ENCODE measurements at regions not wholly inside any gene's neighbourhood (a gene's known extent, or its start where the extent isn't known, plus 50 kb on each side); places are given as distances from the start of the nearest gene placed in this dataset.

DNA sequence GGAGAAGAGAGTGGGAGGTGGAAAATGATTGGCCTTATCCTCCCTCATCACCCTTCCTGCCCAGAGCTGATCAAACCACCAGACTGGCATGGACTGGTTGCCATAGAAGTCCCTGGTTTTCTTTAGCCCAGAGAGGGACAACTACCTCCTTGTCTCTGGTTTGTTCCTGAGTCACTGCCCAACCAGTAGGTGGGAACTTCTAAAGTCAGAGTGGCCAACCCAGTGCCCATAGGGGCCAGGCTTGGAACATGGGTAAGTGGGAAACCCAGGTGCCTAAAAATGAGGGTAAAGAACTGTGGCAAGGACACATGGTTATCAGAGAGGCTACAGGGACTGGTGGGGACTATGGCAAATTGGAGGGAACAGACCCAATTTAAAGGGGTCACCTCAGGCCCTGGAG is 63.8 kb downstream of the FAM241B start:
- TF ChIP-seq, protein P1, sequence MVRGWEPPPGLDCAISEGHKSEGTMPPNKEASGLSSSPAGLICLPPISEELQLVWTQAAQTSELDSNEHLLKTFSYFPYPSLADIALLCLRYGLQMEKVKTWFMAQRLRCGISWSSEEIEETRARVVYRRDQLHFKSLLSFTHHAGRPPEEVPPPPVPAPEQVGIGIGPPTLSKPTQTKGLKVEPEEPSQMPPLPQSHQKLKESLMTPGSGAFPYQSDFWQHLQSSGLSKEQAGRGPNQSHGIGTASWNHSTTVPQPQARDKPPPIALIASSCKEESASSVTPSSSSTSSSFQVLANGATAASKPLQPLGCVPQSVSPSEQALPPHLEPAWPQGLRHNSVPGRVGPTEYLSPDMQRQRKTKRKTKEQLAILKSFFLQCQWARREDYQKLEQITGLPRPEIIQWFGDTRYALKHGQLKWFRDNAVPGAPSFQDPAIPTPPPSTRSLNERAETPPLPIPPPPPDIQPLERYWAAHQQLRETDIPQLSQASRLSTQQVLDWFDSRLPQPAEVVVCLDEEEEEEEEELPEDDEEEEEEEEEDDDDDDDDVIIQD (CRISPR knock-in tag; IDR thresholded peaks at IDR 0.05; ENCODE audit: low read depth): no peak
- no peaks in the 10 kb centered on the region for H3K79me2 ChIP-seq (ENCODE audit: insufficient read depth, low read length)
- H3K9me3 ChIP-seq (ENCODE audit: low read length): no peaks in the 10 kb centered on the region
- H3K27ac ChIP-seq (ENCODE audit: extremely low read length, insufficient read depth, low read length): no peak overlapping the region
- ATAC-seq (no peak), DNase-seq (ENCODE audit: low spot score) (no peak), FAIRE-seq (no peak)
- H3K4me3 ChIP-seq (replicated peaks in 1 of 3; ENCODE audit: insufficient read depth in 1 of 3, low read depth in 2 of 3, low read length in 3 of 3): no peak overlapping the region
- POLR2A ChIA-PET: no interaction called here
- H3K4me1 ChIP-seq (ENCODE audit: insufficient read depth, low read length): no peaks in the 10 kb centered on the region
- H3K9ac ChIP-seq (ENCODE audit: insufficient read depth, low read depth, low read length): no peak overlapping the region
- BruUV-seq (replicated peaks): no TSS peak
- intact Hi-C loops (cut with micrococcal nuclease; ENCODE audit: unreplicated experiment) (no loop called here), in situ Hi-C loops (cut with HindIII; ENCODE audit: extremely low pct_ligation_motif_present, low pct_unique_long_range_greater_than_20kb) (no loop called here)
- H3K36me3 ChIP-seq (replicated peaks in 1 of 2; ENCODE audit: control insufficient read depth in 1 of 2, insufficient read depth in 2 of 2, low read length in 2 of 2): no peaks in the 10 kb centered on the region
- no peak overlapping the region for H3K4me2 ChIP-seq (ENCODE audit: low read depth, low read length)
- no peak overlapping the region for H2AFZ ChIP-seq (ENCODE audit: low read length)
- no peaks in the 10 kb centered on the region for H4K20me1 ChIP-seq (ENCODE audit: insufficient read depth, low read length)
- H3K27me3 ChIP-seq (ENCODE audit: control insufficient read depth in 1 of 2, insufficient read depth in 2 of 2, low read length in 2 of 2): no peaks in the 10 kb centered on the region; a peak in 1 of 5 replicates
- CTCF ChIA-PET (ENCODE audit: low intra/inter-chr PET ratio, low total read pairs): no interaction called here

DNA sequence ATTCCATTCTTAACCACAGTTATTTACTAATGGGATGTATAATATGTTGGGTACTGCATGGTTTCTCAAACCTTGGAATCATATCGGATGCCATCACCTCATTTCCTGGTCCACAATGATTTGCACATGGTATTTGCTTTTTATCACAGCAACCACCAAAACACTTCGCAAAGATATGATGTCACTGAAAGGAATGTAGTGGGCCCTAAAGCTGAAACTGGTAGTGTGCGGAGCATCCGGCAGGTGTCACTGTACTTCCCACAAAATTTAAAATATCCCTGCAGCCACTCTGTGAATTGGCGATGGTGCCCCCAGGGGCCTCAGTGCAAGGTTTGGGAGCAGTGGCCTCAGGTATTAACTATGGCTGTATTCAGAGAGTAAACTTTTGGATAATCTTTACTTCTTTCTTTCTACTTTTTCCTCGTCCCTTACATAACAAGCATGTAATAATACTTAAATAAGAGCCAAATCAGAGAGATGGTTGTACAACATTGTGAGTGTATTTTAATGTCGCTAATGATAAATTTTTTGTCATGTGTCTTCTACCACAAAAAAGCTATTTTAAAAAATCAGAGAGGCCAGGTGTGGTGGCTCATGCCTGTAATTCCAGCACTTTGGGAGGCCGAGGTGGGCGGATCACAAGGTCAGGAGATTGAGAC is 66.2 kb downstream of the FAM241B start:
- no peak overlapping the region for H2AFZ ChIP-seq (ENCODE audit: low read length)
- FAIRE-seq (peak; percentile 86), ATAC-seq (peak; percentile 90), DNase-seq (ENCODE audit: low spot score) (peak; percentile 70)
- H3K4me1 ChIP-seq (ENCODE audit: insufficient read depth, low read length): no peaks in the 10 kb centered on the region
- in situ Hi-C loops (cut with HindIII; ENCODE audit: extremely low pct_ligation_motif_present, low pct_unique_long_range_greater_than_20kb): no loop called here
- no peak overlapping the region for H3K4me2 ChIP-seq (ENCODE audit: low read depth, low read length)
- H3K4me3 ChIP-seq (replicated peaks in 1 of 3; ENCODE audit: insufficient read depth in 1 of 3, low read depth in 2 of 3, low read length in 3 of 3): no peak overlapping the region
- ChIA-PET POLR2A (no interaction called here), CTCF (ENCODE audit: low intra/inter-chr PET ratio, low total read pairs) (interaction anchor here (1.2 to 1.9 kb wide), 3 partner anchors 21 to 219 kb away, joined by 5 to 11 read pairs (median 5); no protein-coding TSS in a partner anchor)
- no peaks in the 10 kb centered on the region for H3K36me3 ChIP-seq (replicated peaks in 1 of 2; ENCODE audit: control insufficient read depth in 1 of 2, insufficient read depth in 2 of 2, low read length in 2 of 2)
- 26% methylated on average over 9 of the region's 9 CpGs for WGBS (ENCODE audit: low lambda C conversion rate)
- H3K79me2 ChIP-seq (ENCODE audit: insufficient read depth, low read length): no peaks in the 10 kb centered on the region
- no peak overlapping the region for H3K27ac ChIP-seq (ENCODE audit: extremely low read length, insufficient read depth, low read length)
- no peaks in the 10 kb centered on the region for H4K20me1 ChIP-seq (ENCODE audit: insufficient read depth, low read length)
- intact Hi-C loops (cut with micrococcal nuclease; ENCODE audit: unreplicated experiment): loop anchor here (1.0 kb wide), 1 partner anchor 21 kb away; no protein-coding TSS in a partner anchor
- no peaks in the 10 kb centered on the region; a peak in 1 of 5 replicates for H3K27me3 ChIP-seq (ENCODE audit: control insufficient read depth in 1 of 2, insufficient read depth in 2 of 2, low read length in 2 of 2)
- no peak overlapping the region for H3K9ac ChIP-seq (ENCODE audit: insufficient read depth, low read depth, low read length)
- no TSS peak for BruUV-seq (replicated peaks)
- no peaks in the 10 kb centered on the region for H3K9me3 ChIP-seq (ENCODE audit: low read length)
- no peak for TF ChIP-seq KAT7 (CRISPR knock-in tag; IDR thresholded peaks at IDR 0.05; ENCODE audit: borderline replicate concordance)
- TF ChIP-seq RAD21 (CRISPR knock-in tag; IDR thresholded peaks at IDR 0.05): 0 out of 2 replicates have a peak, but pooled peaks have one; percentile 12
- TF ChIP-seq CBFB (CRISPR knock-in tag; IDR thresholded peaks at IDR 0.05): no peak
- TF ChIP-seq, protein P2, sequence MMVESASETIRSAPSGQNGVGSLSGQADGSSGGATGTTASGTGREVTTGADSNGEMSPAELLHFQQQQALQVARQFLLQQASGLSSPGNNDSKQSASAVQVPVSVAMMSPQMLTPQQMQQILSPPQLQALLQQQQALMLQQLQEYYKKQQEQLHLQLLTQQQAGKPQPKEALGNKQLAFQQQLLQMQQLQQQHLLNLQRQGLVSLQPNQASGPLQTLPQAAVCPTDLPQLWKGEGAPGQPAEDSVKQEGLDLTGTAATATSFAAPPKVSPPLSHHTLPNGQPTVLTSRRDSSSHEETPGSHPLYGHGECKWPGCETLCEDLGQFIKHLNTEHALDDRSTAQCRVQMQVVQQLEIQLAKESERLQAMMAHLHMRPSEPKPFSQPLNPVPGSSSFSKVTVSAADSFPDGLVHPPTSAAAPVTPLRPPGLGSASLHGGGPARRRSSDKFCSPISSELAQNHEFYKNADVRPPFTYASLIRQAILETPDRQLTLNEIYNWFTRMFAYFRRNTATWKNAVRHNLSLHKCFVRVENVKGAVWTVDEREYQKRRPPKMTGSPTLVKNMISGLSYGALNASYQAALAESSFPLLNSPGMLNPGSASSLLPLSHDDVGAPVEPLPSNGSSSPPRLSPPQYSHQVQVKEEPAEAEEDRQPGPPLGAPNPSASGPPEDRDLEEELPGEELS (CRISPR knock-in tag; IDR thresholded peaks at IDR 0.05): no peak
- TF ChIP-seq, protein P3, sequence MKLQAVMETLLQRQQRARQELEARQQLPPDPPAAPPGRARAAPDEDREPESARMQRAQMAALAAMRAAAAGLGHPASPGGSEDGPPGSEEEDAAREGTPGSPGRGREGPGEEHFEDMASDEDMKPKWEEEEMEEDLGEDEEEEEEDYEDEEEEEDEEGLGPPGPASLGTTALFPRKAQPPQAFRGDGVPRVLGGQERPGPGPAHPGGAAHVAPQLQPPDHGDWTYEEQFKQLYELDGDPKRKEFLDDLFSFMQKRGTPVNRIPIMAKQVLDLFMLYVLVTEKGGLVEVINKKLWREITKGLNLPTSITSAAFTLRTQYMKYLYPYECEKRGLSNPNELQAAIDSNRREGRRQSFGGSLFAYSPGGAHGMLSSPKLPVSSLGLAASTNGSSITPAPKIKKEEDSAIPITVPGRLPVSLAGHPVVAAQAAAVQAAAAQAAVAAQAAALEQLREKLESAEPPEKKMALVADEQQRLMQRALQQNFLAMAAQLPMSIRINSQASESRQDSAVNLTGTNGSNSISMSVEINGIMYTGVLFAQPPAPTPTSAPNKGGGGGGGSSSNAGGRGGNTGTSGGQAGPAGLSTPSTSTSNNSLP (IDR thresholded peaks at IDR 0.05; ENCODE audit: low read depth, low read length): peak; percentile 45; the same call in 1 of the 2 replicates
- 0 out of 2 replicates have a peak, but pooled peaks have one; percentile 6 for TF ChIP-seq FOSL2 (CRISPR knock-in tag; IDR thresholded peaks at IDR 0.05)
- TF ChIP-seq STAG1 (CRISPR knock-in tag; IDR thresholded peaks at IDR 0.05): peak; percentile 25
- no peak for TF ChIP-seq POGZ (CRISPR knock-in tag; IDR thresholded peaks at IDR 0.05)
- TF ChIP-seq ZFYVE20 (CRISPR knock-in tag; IDR thresholded peaks at IDR 0.05; ENCODE audit: borderline replicate concordance, low read depth): no peak
- TF ChIP-seq CEBPB (IDR thresholded peaks at IDR 0.05; ENCODE audit: borderline replicate concordance, low read depth, low read length): peak; percentile 27; the same call in 1 of the 2 replicates
